ENCODE measurements at regions not wholly inside any gene's neighbourhood (a gene's known extent, or its start where the extent isn't known, plus 50 kb on each side); places are given as distances from the start of the nearest gene placed in this dataset.

DNA sequence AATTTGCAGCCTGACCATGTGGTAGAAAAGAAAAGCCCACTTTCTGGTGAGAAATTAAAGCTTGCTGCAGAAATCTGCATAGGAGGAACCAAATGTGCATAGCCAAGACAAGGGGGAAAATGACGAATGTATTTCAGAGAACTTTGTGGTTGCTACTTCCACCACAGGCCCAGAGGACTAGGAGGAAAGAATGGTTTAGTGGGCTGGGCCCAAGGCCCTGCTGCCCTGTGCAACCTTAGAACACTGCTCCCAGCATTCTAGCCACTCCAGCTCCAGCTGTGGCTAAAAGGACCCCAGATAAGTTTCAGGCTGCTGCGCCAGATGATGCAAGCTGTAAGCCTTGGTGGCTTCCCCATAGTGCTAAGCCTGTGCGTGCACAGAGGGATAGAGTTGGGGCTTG, 764.3 kb downstream of the SLC6A15 start:
- TF ChIP-seq POLR2A (IDR thresholded peaks at IDR 0.05): no peak
- TF ChIP-seq, protein P1, sequence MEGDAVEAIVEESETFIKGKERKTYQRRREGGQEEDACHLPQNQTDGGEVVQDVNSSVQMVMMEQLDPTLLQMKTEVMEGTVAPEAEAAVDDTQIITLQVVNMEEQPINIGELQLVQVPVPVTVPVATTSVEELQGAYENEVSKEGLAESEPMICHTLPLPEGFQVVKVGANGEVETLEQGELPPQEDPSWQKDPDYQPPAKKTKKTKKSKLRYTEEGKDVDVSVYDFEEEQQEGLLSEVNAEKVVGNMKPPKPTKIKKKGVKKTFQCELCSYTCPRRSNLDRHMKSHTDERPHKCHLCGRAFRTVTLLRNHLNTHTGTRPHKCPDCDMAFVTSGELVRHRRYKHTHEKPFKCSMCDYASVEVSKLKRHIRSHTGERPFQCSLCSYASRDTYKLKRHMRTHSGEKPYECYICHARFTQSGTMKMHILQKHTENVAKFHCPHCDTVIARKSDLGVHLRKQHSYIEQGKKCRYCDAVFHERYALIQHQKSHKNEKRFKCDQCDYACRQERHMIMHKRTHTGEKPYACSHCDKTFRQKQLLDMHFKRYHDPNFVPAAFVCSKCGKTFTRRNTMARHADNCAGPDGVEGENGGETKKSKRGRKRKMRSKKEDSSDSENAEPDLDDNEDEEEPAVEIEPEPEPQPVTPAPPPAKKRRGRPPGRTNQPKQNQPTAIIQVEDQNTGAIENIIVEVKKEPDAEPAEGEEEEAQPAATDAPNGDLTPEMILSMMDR (IDR thresholded peaks at IDR 0.05): no peak

All from adrenal gland (tissue), 5 donors.